ENCODE measurements at regions not wholly inside any gene's neighbourhood (a gene's known extent, or its start where the extent isn't known, plus 50 kb on each side); places are given as distances from the start of the nearest gene placed in this dataset.
"Not testable (repeated sequence)": the region's sequence is repeated elsewhere in the genome, so short reads cannot be mapped to it uniquely, and the experiment has no call there.

GRCh38 chr13:57897225-57897624 lies 265.7 kb downstream of the PCDH17 start:
- DNase-seq (no peak), ATAC-seq (no peak)
- intact Hi-C loops (cut with DNase I): no loop called here
- Histone ChIP-seq H3K27ac (no peak overlapping the region), H3K4me1 (no peaks in the 10 kb centered on the region), H3K27me3 (no peaks in the 10 kb centered on the region), H3K36me3 (no peaks in the 10 kb centered on the region), H3K4me3 (no peak overlapping the region), H3K9me3 (no peaks in the 10 kb centered on the region)
- TF ChIP-seq CTCF (IDR thresholded peaks at IDR 0.05): no peak

- H3K27ac ChIP-seq: no peak overlapping the region
- 84 to 94% (median 91%) methylated on average over 4 of the region's 4 CpGs for WGBS, 4 donors
Observed at GRCh38 chr13:57899096-57899495, 267.6 kb downstream of the PCDH17 start.

GRCh38 chr13:57909833-57910232 lies 278.3 kb downstream of the PCDH17 start:
- DNase-seq, H3K27ac ChIP-seq, ATAC-seq, H3K27me3 ChIP-seq, H3K4me3 ChIP-seq, H3K36me3 ChIP-seq, H3K4me1 ChIP-seq: not testable (repeated sequence)
- intact Hi-C loops (cut with DNase I): loop anchor here in 1 of 10 donors (5.0 kb wide), 1 partner anchor 1812 kb away; no protein-coding TSS in a partner anchor
- H3K9me3 ChIP-seq: peaks cover 0 to 29% (median 2%) of the 10 kb centered on the region in 12 donors
- WGBS, 4 donors: 92 to 96% (median 95%) methylated on average over 11 of the region's 11 CpGs

More at GRCh38 chr13:57899096-57899495, 267.6 kb downstream of the PCDH17 start:
- DNase-seq (no peak), ATAC-seq (no peak)
- no peaks in the 10 kb centered on the region for H3K36me3 ChIP-seq
- H3K4me3 ChIP-seq: no peak overlapping the region
- peaks cover 0 to 10% (median 0%) of the 10 kb centered on the region in 12 donors for H3K9me3 ChIP-seq
- no peaks in the 10 kb centered on the region for H3K27me3 ChIP-seq
- TF ChIP-seq CTCF (IDR thresholded peaks at IDR 0.05): no peak
- TF ChIP-seq POLR2A (IDR thresholded peaks at IDR 0.05): no peak
- no peaks in the 10 kb centered on the region for H3K4me1 ChIP-seq
- intact Hi-C loops (cut with DNase I): no loop called here

- no peaks in the 10 kb centered on the region for H3K9me3 ChIP-seq
- no peaks in the 10 kb centered on the region for H3K27me3 ChIP-seq
- 56 to 75% (median 70%) methylated on average over 3 of the region's 3 CpGs for WGBS, 4 donors
- DNase-seq (no peak), ATAC-seq (no peak)
- TF ChIP-seq CTCF (IDR thresholded peaks at IDR 0.05): no peak
- TF ChIP-seq POLR2A (IDR thresholded peaks at IDR 0.05): no peak
- H3K27ac ChIP-seq: no peak overlapping the region
- no peaks in the 10 kb centered on the region for H3K4me1 ChIP-seq
- H3K4me3 ChIP-seq: no peak overlapping the region
- no peaks in the 10 kb centered on the region for H3K36me3 ChIP-seq
- intact Hi-C loops (cut with DNase I): no loop called here
Observed at GRCh38 chr13:57918086-57918485, 286.5 kb downstream of the PCDH17 start.

- Histone ChIP-seq H3K4me3 (no peak overlapping the region), H3K9me3 (no peaks in the 10 kb centered on the region), H3K27ac (no peak overlapping the region), H3K27me3 (no peaks in the 10 kb centered on the region), H3K36me3 (no peaks in the 10 kb centered on the region), H3K4me1 (no peaks in the 10 kb centered on the region)
- intact Hi-C loops (cut with DNase I): no loop called here
- 73 to 85% (median 83%) methylated on average over 2 of the region's 2 CpGs for WGBS, 4 donors
- no peak for TF ChIP-seq POLR2A (IDR thresholded peaks at IDR 0.05)
- no peak for TF ChIP-seq CTCF (IDR thresholded peaks at IDR 0.05)
- ATAC-seq (no peak), DNase-seq (no peak)
Observed at GRCh38 chr13:57918913-57919312, 287.4 kb downstream of the PCDH17 start.

All from heart left ventricle (tissue), 16 donors.